ENCODE measurements at regions not wholly inside any gene's neighbourhood (a gene's known extent, or its start where the extent isn't known, plus 50 kb on each side); places are given as distances from the start of the nearest gene placed in this dataset.

- DNase-seq (ENCODE audit: low read depth) = no peak
Measured at GRCh38 chr17:77458202-77459017, 317.6 kb downstream of the SEC14L1 start.

- DNase-seq (ENCODE audit: low read depth) = no peak
Measured at GRCh38 chr17:77459018-77459755, 318.4 kb downstream of the SEC14L1 start.

- DNase-seq (ENCODE audit: low read depth) = no peak
Measured at GRCh38 chr17:77460514-77461046, 319.8 kb downstream of the SEC14L1 start.

- no peak for DNase-seq (ENCODE audit: low read depth)
Measured at GRCh38 chr17:77461277-77462057, 320.7 kb downstream of the SEC14L1 start.

- no peak for DNase-seq (ENCODE audit: low read depth)
Measured at GRCh38 chr17:77462090-77462489, 321.3 kb downstream of the SEC14L1 start.

GRCh38 chr17:77462553-77463497, 322.1 kb downstream of the SEC14L1 start:
- no peak for DNase-seq (ENCODE audit: low read depth)

- no peak for DNase-seq (ENCODE audit: low read depth)
Measured at GRCh38 chr17:77464988-77465357, 324.2 kb downstream of the SEC14L1 start.

GRCh38 chr17:77465358-77466041, 324.7 kb downstream of the SEC14L1 start:
- no peak for DNase-seq (ENCODE audit: low read depth)

GRCh38 chr17:77466140-77466539, 325.4 kb downstream of the SEC14L1 start:
- no peak for DNase-seq (ENCODE audit: low read depth)

- no peak for DNase-seq (ENCODE audit: low read depth)
Measured at GRCh38 chr17:77466596-77467223, 325.9 kb downstream of the SEC14L1 start.

- DNase-seq (ENCODE audit: low read depth) = no peak
Measured at GRCh38 chr17:77467521-77467920, 326.8 kb downstream of the SEC14L1 start.

- no peak for DNase-seq (ENCODE audit: low read depth)
Measured at GRCh38 chr17:77468897-77469296, 328.1 kb downstream of the SEC14L1 start.

GRCh38 chr17:77470330-77470786, 329.6 kb downstream of the SEC14L1 start:
- DNase-seq (ENCODE audit: low read depth) = no peak

GRCh38 chr17:77470800-77471733, 330.3 kb downstream of the SEC14L1 start:
- no peak for DNase-seq (ENCODE audit: low read depth)

GRCh38 chr17:77471984-77472461, 331.3 kb downstream of the SEC14L1 start:
- DNase-seq (ENCODE audit: low read depth) = no peak

- DNase-seq (ENCODE audit: low read depth) = no peak
Measured at GRCh38 chr17:77472468-77473310, 331.9 kb downstream of the SEC14L1 start.

- DNase-seq (ENCODE audit: low read depth) = no peak
Measured at GRCh38 chr17:77473615-77474226, 333.0 kb downstream of the SEC14L1 start.

Data from stimulated activated CD8-positive, alpha-beta memory T cell treated with anti-CD3 and anti-CD28 coated beads, Interleukin-15, amount 100 ng/mL, for 24 hours (primary cell).